ENCODE measurements at regions not wholly inside any gene's neighbourhood (a gene's known extent, or its start where the extent isn't known, plus 50 kb on each side); places are given as distances from the start of the nearest gene placed in this dataset.

GRCh38 chr10:3509355-3509754, 275.7 kb downstream of the KLF6 start:
- TF ChIP-seq CTCF (IDR thresholded peaks at IDR 0.05; ENCODE audit: low read depth, low read length, poor library complexity, severe bottlenecking) (no peak), EZH2phosphoT487 (IDR thresholded peaks at IDR 0.05; ENCODE audit: borderline replicate concordance, low read length) (no peak)
